Body of pancreas (tissue), 4 donors: ENCODE measurements at regions not wholly inside any gene's neighbourhood (a gene's known extent, or its start where the extent isn't known, plus 50 kb on each side); places are given as distances from the start of the nearest gene placed in this dataset.

Experiments used
- POLR2A ChIP-seq, 3 donors: fragments of 450-650 bp; IDR thresholded peaks; one replicate each; pipeline ENCODE4 v1.6.1; 2016; ENCODE audit warnings: antibody characterized with exemption in 3 of 3, mild to moderate bottlenecking in 2 of 3
- TF ChIP-seq, protein P1 (sequence below), 7 experiments: fragments of 450-650 bp in 4 of 7; fragments of 200-600 bp in 3 of 7; sonication (generic) in 3 of 7; IDR thresholded peaks; one replicate each; pipeline ENCODE4 v1.5.1; 2016 to 2019; ENCODE audit warnings: antibody characterized with exemption in 7 of 7

DNA sequence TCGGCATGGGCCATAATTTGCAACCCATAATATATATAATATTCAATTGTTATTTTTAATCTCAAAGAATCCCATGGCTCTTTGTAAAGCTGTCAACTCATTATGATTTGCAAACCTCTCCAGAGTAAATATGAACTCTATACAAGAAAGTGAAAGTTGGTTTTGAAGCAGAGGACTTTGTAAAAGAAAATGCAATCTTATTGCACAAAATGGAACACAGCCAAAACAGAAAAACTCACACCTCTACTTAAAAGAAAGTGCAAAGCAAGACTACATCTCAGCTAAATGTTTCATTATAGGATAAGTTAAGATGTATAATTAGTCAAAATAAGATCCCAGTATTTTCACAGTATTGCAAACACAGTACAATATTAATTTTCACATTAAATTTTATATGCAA lies 111.2 kb upstream of the FLRT2 start:
- TF ChIP-seq, protein P1, sequence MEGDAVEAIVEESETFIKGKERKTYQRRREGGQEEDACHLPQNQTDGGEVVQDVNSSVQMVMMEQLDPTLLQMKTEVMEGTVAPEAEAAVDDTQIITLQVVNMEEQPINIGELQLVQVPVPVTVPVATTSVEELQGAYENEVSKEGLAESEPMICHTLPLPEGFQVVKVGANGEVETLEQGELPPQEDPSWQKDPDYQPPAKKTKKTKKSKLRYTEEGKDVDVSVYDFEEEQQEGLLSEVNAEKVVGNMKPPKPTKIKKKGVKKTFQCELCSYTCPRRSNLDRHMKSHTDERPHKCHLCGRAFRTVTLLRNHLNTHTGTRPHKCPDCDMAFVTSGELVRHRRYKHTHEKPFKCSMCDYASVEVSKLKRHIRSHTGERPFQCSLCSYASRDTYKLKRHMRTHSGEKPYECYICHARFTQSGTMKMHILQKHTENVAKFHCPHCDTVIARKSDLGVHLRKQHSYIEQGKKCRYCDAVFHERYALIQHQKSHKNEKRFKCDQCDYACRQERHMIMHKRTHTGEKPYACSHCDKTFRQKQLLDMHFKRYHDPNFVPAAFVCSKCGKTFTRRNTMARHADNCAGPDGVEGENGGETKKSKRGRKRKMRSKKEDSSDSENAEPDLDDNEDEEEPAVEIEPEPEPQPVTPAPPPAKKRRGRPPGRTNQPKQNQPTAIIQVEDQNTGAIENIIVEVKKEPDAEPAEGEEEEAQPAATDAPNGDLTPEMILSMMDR (IDR thresholded peaks at IDR 0.05) = no peak
- TF ChIP-seq POLR2A (IDR thresholded peaks at IDR 0.05) = no peak
